IMR-90 (cell line): ENCODE measurements at regions not wholly inside any gene's neighbourhood (a gene's known extent, or its start where the extent isn't known, plus 50 kb on each side); places are given as distances from the start of the nearest gene placed in this dataset.

Experiments used
- ATAC-seq: fragments of 200-7000 bp; cut with Tn5 transposase; 2 replicates; pipeline ENCODE4 v1.9.1; 2020; ENCODE audit warnings: low read depth, mild to moderate bottlenecking, moderate library complexity
- BruUV-seq: library from RNA; stranded (reverse); fragments of 400-500 nt; replicated peaks from 2 replicates; lab custom pipeline; 2021; lab: Mats Ljungman, UMichigan
- CTCF ChIA-PET: fragments of 300-600 bp; formaldehyde crosslinking; extraction: SDS; loops from one replicate; lab custom pipeline; 2021; ENCODE audit warnings: antibody characterized with exemption; lab: Yijun Ruan, JAX
- POLR2A ChIA-PET: fragments of 300-600 bp; sonication (Branson Sonifier 250); formaldehyde crosslinking; loops from one replicate; lab custom pipeline; 2022; ENCODE audit warnings: antibody characterized with exemption; ENCODE audit not compliant: unreplicated experiment; lab: Charles Lee
- DNase-seq: peaks from one replicate; pipeline ENCODE4 v3.0.0; 2013
- H2AFZ ChIP-seq: replicated peaks from 2 replicates; pipeline ENCODE3; 2013; ENCODE audit warnings: low read length, mild to moderate bottlenecking; ENCODE audit not compliant: poor library complexity
- H2AK5ac ChIP-seq: 2 replicates; pipeline ENCODE4 v1.6.1; 2013; ENCODE audit warnings: low read depth, low read length, inconsistent platforms
- H2AK9ac ChIP-seq: replicated peaks from 2 replicates; pipeline ENCODE3; 2013; ENCODE audit warnings: mild to moderate bottlenecking, low read depth, low read length, moderate library complexity; ENCODE audit not compliant: poor library complexity
- H2BK120ac ChIP-seq: 2 replicates; pipeline ENCODE4 v1.6.1; 2013; ENCODE audit warnings: low read depth, low read length, inconsistent platforms
- H2BK15ac ChIP-seq: 3 replicates; pipeline ENCODE4 v1.6.1; 2013; ENCODE audit warnings: low read depth, low read length, inconsistent platforms
- H2BK20ac ChIP-seq: 2 replicates; pipeline ENCODE4 v1.6.1; 2013; ENCODE audit warnings: low read depth, mild to moderate bottlenecking, inconsistent platforms, low read length, moderate library complexity
- H2BK5ac ChIP-seq: 2 replicates; pipeline ENCODE4 v1.6.1; 2013; ENCODE audit warnings: mild to moderate bottlenecking, low read depth, low read length, inconsistent platforms; ENCODE audit not compliant: poor library complexity, severe bottlenecking
- H3K14ac ChIP-seq: replicated peaks from 2 replicates; pipeline ENCODE4 v1.6.1; 2013; ENCODE audit warnings: low read depth, low read length, inconsistent platforms
- H3K18ac ChIP-seq: 2 replicates; pipeline ENCODE4 v1.6.1; 2013; ENCODE audit warnings: low read depth, low read length, control low read depth
- H3K23ac ChIP-seq: 2 replicates; pipeline ENCODE4 v1.6.1; 2013; ENCODE audit warnings: low read depth, low read length, inconsistent platforms
- H3K27ac ChIP-seq: 2 replicates; pipeline ENCODE4 v1.5.1; 2013; ENCODE audit warnings: mild to moderate bottlenecking, control low read depth, low read length; ENCODE audit not compliant: insufficient read depth
- H3K27me3 ChIP-seq: 2 replicates; pipeline ENCODE4 v1.6.1; 2013; ENCODE audit warnings: low read length; ENCODE audit not compliant: control insufficient read depth, insufficient read depth
- H3K36me3 ChIP-seq: 2 replicates; pipeline ENCODE4 v1.6.1; 2013; ENCODE audit warnings: low read length, mixed read lengths; ENCODE audit not compliant: control insufficient read depth, insufficient read depth
- H3K4ac ChIP-seq: 2 replicates; pipeline ENCODE4 v1.6.1; 2013; ENCODE audit warnings: low read depth, low read length, inconsistent platforms
- H3K4me1 ChIP-seq: 2 replicates; pipeline ENCODE4 v1.6.1; 2013; ENCODE audit warnings: low read length, mixed read lengths; ENCODE audit not compliant: control insufficient read depth, insufficient read depth
- H3K4me2 ChIP-seq: 2 replicates; pipeline ENCODE4 v1.6.1; 2013; ENCODE audit warnings: low read depth, mild to moderate bottlenecking, control low read depth, low read length, moderate library complexity
- H3K4me3 ChIP-seq: 2 replicates; pipeline ENCODE4 v1.5.1; 2013; ENCODE audit warnings: low read depth, mild to moderate bottlenecking, control low read depth, low read length, moderate library complexity; ENCODE audit not compliant: insufficient read depth
- H3K56ac ChIP-seq: 2 replicates; pipeline ENCODE4 v1.6.1; 2013; ENCODE audit warnings: low read length, inconsistent platforms; ENCODE audit not compliant: insufficient read depth; ENCODE audit errors: extremely low read depth
- H3K79me1 ChIP-seq, 2 experiments: 2 replicates each; pipeline ENCODE4 v1.6.1; 2013; ENCODE audit warnings: low read length in 2 of 2, inconsistent platforms in 1 of 2, low read depth in 1 of 2
- H3K9ac ChIP-seq: 2 replicates; pipeline ENCODE4 v1.6.1; 2013; ENCODE audit warnings: low read depth, low read length, control low read depth
- H3K9me1 ChIP-seq: 2 replicates; pipeline ENCODE4 v1.6.1; 2013; ENCODE audit warnings: low read length, inconsistent platforms; ENCODE audit not compliant: insufficient read depth
- H3K9me3 ChIP-seq: 2 replicates; pipeline ENCODE4 v1.6.1; 2013; ENCODE audit warnings: low read length; ENCODE audit not compliant: control insufficient read depth, insufficient read depth
- H4K20me1 ChIP-seq: 2 replicates; pipeline ENCODE4 v1.6.1; 2013; ENCODE audit warnings: low read length, inconsistent platforms; ENCODE audit not compliant: insufficient read depth
- H4K5ac ChIP-seq: 2 replicates; pipeline ENCODE4 v1.6.1; 2013; ENCODE audit warnings: mild to moderate bottlenecking, low read depth, low read length, control low read depth
- H4K8ac ChIP-seq, 2 experiments: 2 replicates each; pipeline ENCODE4 v1.6.1; 2013; ENCODE audit warnings: low read depth in 2 of 2, low read length in 2 of 2, control low read depth in 1 of 2, inconsistent platforms in 1 of 2
- H4K91ac ChIP-seq: 2 replicates; pipeline ENCODE4 v1.6.1; 2013; ENCODE audit warnings: low read depth, low read length, inconsistent platforms; ENCODE audit not compliant: insufficient read depth
- CEBPB ChIP-seq: IDR thresholded peaks from 2 replicates; pipeline ENCODE4 v1.6.1; 2012; ENCODE audit warnings: low read depth, low read length, improper control_type of control experiment
- FOS ChIP-seq: fragments of 150-350 bp; IDR thresholded peaks from 2 replicates; pipeline ENCODE4 v1.6.1; 2016; ENCODE audit warnings: low read depth, low read length
- RCOR1 ChIP-seq: IDR thresholded peaks from 2 replicates; pipeline ENCODE4 v1.6.1; 2012; ENCODE audit warnings: mild to moderate bottlenecking, low read length, improper control_type of control experiment; ENCODE audit not compliant: insufficient replicate concordance
- WGBS, 2 experiments: methylation state at CpG; one replicate each; pipeline versions ENCODE4 v1.1.5 to v1.1.7; 2013; ENCODE audit warnings: missing lambda C conversion rate in 2 of 2; ENCODE audit not compliant: insufficient read length in 1 of 2; ENCODE audit errors: extremely low coverage in 2 of 2; 5-methylcytosine and 5-hydroxymethylcytosine counted together
- dilution Hi-C: fragments of 300-500 bp; cut with HindIII; formaldehyde crosslinking; loops from one replicate; pipeline ENCODE4 v1.14.3; 2018; ENCODE audit warnings: low sequenced_read_pairs; ENCODE audit not compliant: unreplicated experiment
- in situ Hi-C: fragments of 300-500 bp; cut with MboI; formaldehyde crosslinking; loops from 3 replicates; pipeline ENCODE4 v1.14.3; 2019; ENCODE audit warnings: low sequenced_read_pairs, inconsistent platforms, mixed read lengths
- intact Hi-C: fragments of 100-400 bp; cut with micrococcal nuclease; formaldehyde crosslinking; loops from 2 replicates; pipeline ENCODE4 v1.10.0; 2022

DNA sequence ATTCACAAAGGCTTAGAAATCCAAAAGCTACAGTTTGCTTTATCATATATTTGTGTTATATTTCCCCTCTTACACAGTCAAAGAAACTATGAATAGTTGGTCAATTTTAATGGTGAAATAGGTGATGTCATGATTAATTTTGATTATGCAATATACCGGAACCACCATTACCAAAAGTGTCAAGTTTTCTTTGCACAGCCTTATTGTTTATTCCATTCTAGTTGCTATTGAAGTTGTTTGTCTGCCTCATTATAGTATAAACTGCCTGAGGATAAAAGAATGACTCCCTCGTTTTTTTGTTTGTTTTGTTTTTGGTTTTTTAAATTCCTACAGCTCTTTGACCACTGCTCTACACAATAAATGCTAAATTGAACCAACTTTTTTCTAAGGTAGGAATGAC lies 690.6 kb upstream of the ZP4 start:
- Histone ChIP-seq H3K56ac (no peak overlapping the region), H2AFZ (no peak overlapping the region), H2BK15ac (no peak overlapping the region), H3K4ac (no peak overlapping the region), H3K9me1 (no peaks in the 10 kb centered on the region), H2AK5ac (no peak overlapping the region), H3K27ac (no peak overlapping the region), H3K14ac (no peak overlapping the region), H3K18ac (no peak overlapping the region), H4K20me1 (no peaks in the 10 kb centered on the region), H4K5ac (no peak overlapping the region), H2BK20ac (no peak overlapping the region), H3K36me3 (no peaks in the 10 kb centered on the region), H4K8ac (no peak overlapping the region), H3K4me2 (no peak overlapping the region), H3K9me3 (no peaks in the 10 kb centered on the region), H3K4me1 (no peaks in the 10 kb centered on the region), H4K91ac (no peak overlapping the region), H3K4me3 (no peak overlapping the region), H3K79me1 (no peaks in the 10 kb centered on the region), H3K27me3 (no peaks in the 10 kb centered on the region), H3K9ac (no peak overlapping the region), H2BK5ac (no peak overlapping the region), H3K23ac (no peak overlapping the region), H2BK120ac (no peak overlapping the region), H2AK9ac (no peak overlapping the region)
- DNase-seq (no peak), ATAC-seq (no peak)
- CTCF ChIA-PET = interaction anchor here (0.6 kb wide), 1 partner anchor 764 kb away, joined by 3 read pairs; no protein-coding TSS in a partner anchor
- intact Hi-C loops = no loop called here
- dilution Hi-C loops = no loop called here
- BruUV-seq = no TSS peak
- POLR2A ChIA-PET = no interaction called here
- no CpG with 5 or more reads among the region's 2 CpGs for WGBS, 2 experiments
- in situ Hi-C loops = no loop called here
- TF ChIP-seq RCOR1 (no peak), FOS (no peak), CEBPB (peak; percentile 83)
